A673 (cell line): ENCODE measurements at regions not wholly inside any gene's neighbourhood (a gene's known extent, or its start where the extent isn't known, plus 50 kb on each side); places are given as distances from the start of the nearest gene placed in this dataset.

ENCODE experiments used
- CTCF ChIP-seq: fragments of 300-800, 200-600 bp; sonication (generic); conservative IDR thresholded peaks from 2 replicates; pipeline ENCODE4 v1.5.1; 2017; ENCODE audit warnings: low read depth, mild to moderate bottlenecking, antibody characterized with exemption, low read length, moderate library complexity, mixed read lengths
- EZH2 ChIP-seq: fragments of 200-600 bp; sonication (generic); IDR thresholded peaks from 2 replicates; pipeline ENCODE4 v1.6.1; 2017; ENCODE audit warnings: borderline replicate concordance, low read depth, mild to moderate bottlenecking, mixed read lengths, antibody characterized with exemption, low read length; ENCODE audit not compliant: poor library complexity, severe bottlenecking

GRCh38 chr4:175970724-175971123 is 94.9 kb upstream of the WDR17 start:
- TF ChIP-seq EZH2, result no peak
- TF ChIP-seq CTCF, result no peak
